H1 (cell line): ENCODE measurements at regions not wholly inside any gene's neighbourhood (a gene's known extent, or its start where the extent isn't known, plus 50 kb on each side); places are given as distances from the start of the nearest gene placed in this dataset.

Experiments
- CTCF ChIA-PET: fragments of 300-600 bp; sonication (Branson Sonifier 250); formaldehyde crosslinking; loops from one replicate; lab custom pipeline; 2021; ENCODE audit not compliant: partially characterized antibody; lab: Charles Lee
- POLR2A ChIA-PET: fragments of 300-600 bp; sonication (Branson Sonifier 250); formaldehyde crosslinking; loops from one replicate; lab custom pipeline; 2021; ENCODE audit warnings: inconsistent platforms; ENCODE audit not compliant: partially characterized antibody; lab: Charles Lee
- DNase-seq, 2 experiments: peaks; one replicate each; pipeline versions ENCODE4 v3.0.0 to v3.0.0-alpha.2; 2010 to 2022; ENCODE audit warnings: low spot score in 2 of 2, low read depth in 1 of 2, mixed read lengths in 1 of 2
- FAIRE-seq: peaks from 2 replicates; lab custom pipeline; 2011; peaks lifted over from hg19 to GRCh38; lab: Jason Lieb, UNC
- H2AFZ ChIP-seq: 2 replicates; pipeline ENCODE4 v1.8.1; 2012; ENCODE audit warnings: low read length, inconsistent platforms
- H2AK5ac ChIP-seq: 2 replicates; pipeline ENCODE4 v1.6.1; 2013; ENCODE audit warnings: low read depth, low read length
- H2BK120ac ChIP-seq: replicated peaks from 2 replicates; pipeline ENCODE3; 2013; ENCODE audit warnings: low read depth, low read length, inconsistent platforms
- H2BK12ac ChIP-seq: 2 replicates; pipeline ENCODE4 v1.6.1; 2013; ENCODE audit warnings: low read depth, low read length
- H2BK15ac ChIP-seq: 2 replicates; pipeline ENCODE4 v1.6.1; 2013; ENCODE audit warnings: low read length
- H2BK20ac ChIP-seq: 2 replicates; pipeline ENCODE4 v1.6.1; 2013; ENCODE audit warnings: low read length
- H2BK5ac ChIP-seq: 2 replicates; pipeline ENCODE4 v1.6.1; 2013; ENCODE audit warnings: low read depth, low read length
- H3K14ac ChIP-seq: 2 replicates; pipeline ENCODE4 v1.6.1; 2013; ENCODE audit warnings: inconsistent platforms; ENCODE audit not compliant: insufficient read length
- H3K18ac ChIP-seq: 2 replicates; pipeline ENCODE4 v1.6.1; 2013; ENCODE audit warnings: low read length; ENCODE audit errors: extremely low read depth
- H3K23ac ChIP-seq: 2 replicates; pipeline ENCODE4 v1.6.1; 2013; ENCODE audit warnings: inconsistent platforms; ENCODE audit not compliant: insufficient read length
- H3K23me2 ChIP-seq: 2 replicates; pipeline ENCODE4 v1.6.1; 2013; ENCODE audit warnings: low read depth, low read length
- H3K27ac ChIP-seq: 2 replicates; pipeline ENCODE4 v1.6.1; 2011; ENCODE audit warnings: low read depth, low read length, inconsistent platforms
- H3K27me3 ChIP-seq, 4 experiments: replicated peaks in 1 of 4; 1 replicate in 1 of 4; 2 replicates in 3 of 4; pipeline versions ENCODE4 v1.6.1 to v1.8.1; 2011 to 2013; ENCODE audit warnings: low read length in 3 of 4, mild to moderate bottlenecking in 3 of 4, inconsistent platforms in 2 of 4, mixed read lengths in 2 of 4, moderate library complexity in 1 of 4; ENCODE audit not compliant: control insufficient read depth in 3 of 4, insufficient read depth in 3 of 4; ENCODE audit errors: extremely low read depth in 1 of 4
- H3K36me3 ChIP-seq, 4 experiments: 2 replicates each; pipeline versions ENCODE4 v1.6.1 to v1.8.1; 2011 to 2013; ENCODE audit warnings: mild to moderate bottlenecking in 4 of 4, low read length in 3 of 4, moderate library complexity in 2 of 4, control low read depth in 1 of 4, inconsistent platforms in 1 of 4; ENCODE audit not compliant: insufficient read depth in 4 of 4, control insufficient read depth in 2 of 4
- H3K4ac ChIP-seq: replicated peaks from 2 replicates; pipeline ENCODE3; 2013; ENCODE audit warnings: low read length, low read depth, mixed read lengths, inconsistent platforms; ENCODE audit not compliant: insufficient read length
- H3K4me1 ChIP-seq, 4 experiments: replicated peaks in 1 of 4; 1 replicate in 1 of 4; 2 replicates in 3 of 4; pipeline versions ENCODE4 v1.6.1 to v1.8.1; 2011 to 2013; ENCODE audit warnings: low read length in 3 of 4, inconsistent platforms in 2 of 4, mixed read lengths in 1 of 4; ENCODE audit not compliant: insufficient read depth in 4 of 4, control insufficient read depth in 3 of 4
- H3K4me2 ChIP-seq, 2 experiments: 2 replicates each; pipeline versions ENCODE4 v1.6.1 to v1.8.1; 2011 to 2013; ENCODE audit warnings: low read depth in 2 of 2, low read length in 2 of 2, control low read depth in 1 of 2, inconsistent platforms in 1 of 2, mild to moderate bottlenecking in 1 of 2; ENCODE audit not compliant: insufficient read depth in 1 of 2
- H3K4me3 ChIP-seq, 4 experiments: fragments of 200-600, 300-600 bp in 1 of 4; sonication (generic), shearing (Covaris generic), sonication (Bioruptor Twin) in 1 of 4; 2 replicates each; pipeline versions ENCODE4 v1.5.1 to v1.8.1; 2011 to 2016; ENCODE audit warnings: low read length in 4 of 4, low read depth in 3 of 4, control low read depth in 2 of 4, inconsistent platforms in 2 of 4, mild to moderate bottlenecking in 2 of 4, mixed read lengths in 1 of 4, moderate library complexity in 1 of 4; ENCODE audit not compliant: insufficient read depth in 2 of 4; ENCODE audit errors: extremely low read depth in 1 of 4
- H3K56ac ChIP-seq: replicated peaks from 2 replicates; pipeline ENCODE3; 2013; ENCODE audit warnings: low read depth, mild to moderate bottlenecking, mixed read lengths, low read length, inconsistent platforms; ENCODE audit not compliant: insufficient read length
- H3K79me1 ChIP-seq: 2 replicates; pipeline ENCODE4 v1.6.1; 2013; ENCODE audit warnings: low read depth, low read length, control low read depth
- H3K79me2 ChIP-seq, 2 experiments: 2 replicates each; pipeline versions ENCODE4 v1.6.1 to v1.8.1; 2012 to 2013; ENCODE audit warnings: low read length in 2 of 2, mild to moderate bottlenecking in 2 of 2, inconsistent platforms in 1 of 2; ENCODE audit not compliant: insufficient read depth in 2 of 2, control insufficient read depth in 1 of 2
- H3K9ac ChIP-seq, 4 experiments: replicated peaks in 1 of 4; 1 replicate in 1 of 4; 2 replicates in 3 of 4; pipeline versions ENCODE4 v1.6.1 to v1.8.1; 2011 to 2013; ENCODE audit warnings: low read depth in 3 of 4, low read length in 3 of 4, control low read depth in 2 of 4, mild to moderate bottlenecking in 2 of 4, moderate library complexity in 2 of 4, inconsistent platforms in 1 of 4; ENCODE audit errors: extremely low read depth in 1 of 4
- H3K9me3 ChIP-seq, 2 experiments: 2 replicates each; pipeline versions ENCODE4 v1.6.1 to v1.8.1; 2012 to 2013; ENCODE audit warnings: mild to moderate bottlenecking in 2 of 2, moderate library complexity in 2 of 2, control low read depth in 1 of 2, inconsistent platforms in 1 of 2, low read depth in 1 of 2, low read length in 1 of 2, mixed read lengths in 1 of 2; ENCODE audit not compliant: insufficient read depth in 2 of 2
- H4K20me1 ChIP-seq, 2 experiments: replicated peaks in 1 of 2; 2 replicates each; pipeline versions ENCODE3 to v1.8.1; 2011 to 2013; ENCODE audit warnings: inconsistent platforms in 2 of 2, low read length in 2 of 2, mild to moderate bottlenecking in 1 of 2; ENCODE audit not compliant: insufficient read depth in 2 of 2, control insufficient read depth in 1 of 2
- H4K5ac ChIP-seq: 2 replicates; pipeline ENCODE4 v1.6.1; 2013; ENCODE audit warnings: low read length, low read depth, mixed read lengths, inconsistent platforms; ENCODE audit not compliant: insufficient read length
- H4K8ac ChIP-seq: 2 replicates; pipeline ENCODE4 v1.8.0; 2013; ENCODE audit warnings: mild to moderate bottlenecking, moderate library complexity, low read length, inconsistent platforms; ENCODE audit not compliant: insufficient read depth; ENCODE audit errors: extremely low read depth
- H4K91ac ChIP-seq: replicated peaks from 2 replicates; pipeline ENCODE3; 2013; ENCODE audit warnings: low read length, mixed read lengths, inconsistent platforms; ENCODE audit not compliant: insufficient read length
- KDM4A ChIP-seq: IDR thresholded peaks from one replicate; pipeline ENCODE4 v1.7.1; 2012; ENCODE audit warnings: low read depth, mild to moderate bottlenecking, moderate library complexity, low read length, inconsistent platforms; ENCODE audit not compliant: severe bottlenecking
- POLR2AphosphoS5 ChIP-seq: IDR thresholded peaks from 2 replicates; pipeline ENCODE4 v1.6.1; 2011; ENCODE audit warnings: low read depth, low read length
- SUZ12 ChIP-seq: fragments of 200-600 bp; sonication (generic); IDR thresholded peaks from 2 replicates; pipeline ENCODE4 v1.6.1; 2012; ENCODE audit warnings: mild to moderate bottlenecking, inconsistent platforms, low read length, moderate library complexity, mixed read lengths
- WGBS, 2 experiments: shearing (Covaris generic) in 1 of 2; methylation state at CpG; one replicate each; pipeline versions ENCODE4 v1.1.6 to v1.1.7; 2013 to 2015; ENCODE audit warnings: low lambda C conversion rate in 2 of 2, mixed read lengths in 2 of 2, inconsistent platforms in 1 of 2, low coverage in 1 of 2, missing lambda C conversion rate in 1 of 2; ENCODE audit not compliant: insufficient replicate concordance in 2 of 2, insufficient coverage in 1 of 2, insufficient read length in 1 of 2; ENCODE audit errors: extremely low coverage in 1 of 2, missing lambda C conversion rate in 1 of 2; 5-methylcytosine and 5-hydroxymethylcytosine counted together

DNA sequence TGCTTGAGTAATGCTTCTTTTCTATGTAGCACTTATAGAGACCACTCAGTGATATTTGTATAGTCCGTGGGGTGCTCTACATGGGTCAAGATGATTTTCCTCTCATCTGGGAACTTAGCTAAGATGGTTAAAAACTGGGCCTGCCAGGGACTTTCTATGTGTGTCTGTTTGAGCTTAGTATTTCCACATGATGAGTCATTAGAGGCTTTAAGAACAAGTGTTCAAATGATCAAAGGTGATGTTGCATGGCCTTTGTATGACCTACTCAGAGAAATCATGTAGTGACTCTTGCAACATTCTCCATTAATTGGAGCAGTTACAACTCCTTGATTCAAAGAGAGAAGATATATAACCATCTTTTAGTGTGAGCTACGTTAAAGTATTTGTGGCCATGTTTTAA is 1480.5 kb upstream of the IGFBP7 start:
- H2BK120ac ChIP-seq = no peak overlapping the region
- ChIA-PET POLR2A (no interaction called here), CTCF (interaction anchor here (1.8 kb wide), 1 partner anchor 10 kb away, joined by 4 read pairs; no protein-coding TSS in a partner anchor)
- no peak overlapping the region for H3K56ac ChIP-seq
- H3K36me3 ChIP-seq = no peaks in the 10 kb centered on the region; a peak in 1 of 8 replicates
- no peaks in the 10 kb centered on the region for H3K79me2 ChIP-seq
- TF ChIP-seq SUZ12 = no peak
- no peak for TF ChIP-seq KDM4A
- TF ChIP-seq POLR2AphosphoS5 = no peak
- H3K4me1 ChIP-seq = no peaks in the 10 kb centered on the region
- H3K4me2 ChIP-seq = no peak overlapping the region
- 98% methylated on average over 2 of the region's 2 CpGs; no CpG with 5 or more reads in 1 of the 2 experiments for WGBS, 2 experiments
- no peak overlapping the region for H3K27ac ChIP-seq
- DNase-seq = no peak
- H2AFZ ChIP-seq = no peak overlapping the region
- H2BK20ac ChIP-seq = no peak overlapping the region
- no peak overlapping the region for H4K5ac ChIP-seq
- H3K4me3 ChIP-seq = no peak overlapping the region
- no peak overlapping the region for H2BK15ac ChIP-seq
- no peak overlapping the region for H3K9ac ChIP-seq
- no peaks in the 10 kb centered on the region for H3K79me1 ChIP-seq
- H3K23ac ChIP-seq = no peak overlapping the region
- no peak overlapping the region for H3K4ac ChIP-seq
- H3K23me2 ChIP-seq = no peaks in the 10 kb centered on the region
- H2BK12ac ChIP-seq = no peak overlapping the region
- H4K91ac ChIP-seq = no peak overlapping the region
- H3K27me3 ChIP-seq = no peaks in the 10 kb centered on the region
- no peaks in the 10 kb centered on the region for H4K20me1 ChIP-seq
- no peak overlapping the region for H3K18ac ChIP-seq
- H3K9me3 ChIP-seq = peaks cover 0 to 2% of the 10 kb centered on the region in 2 experiments; a peak in 1 of 4 replicates
- H3K14ac ChIP-seq = no peak overlapping the region
- H2BK5ac ChIP-seq = no peak overlapping the region
- FAIRE-seq = no peak
- H4K8ac ChIP-seq = no peak overlapping the region
- no peak overlapping the region for H2AK5ac ChIP-seq
